OCI-LY1 (cell line): ENCODE measurements at regions not wholly inside any gene's neighbourhood (a gene's known extent, or its start where the extent isn't known, plus 50 kb on each side); places are given as distances from the start of the nearest gene placed in this dataset.

ENCODE experiments used
- EZH2 ChIP-seq: fragments of 200-600 bp; sonication (generic), shearing (Covaris generic); IDR thresholded peaks from 2 replicates; pipeline ENCODE4 v1.8.0; 2017; ENCODE audit warnings: borderline replicate concordance, mixed run types, mild to moderate bottlenecking, antibody characterized with exemption, low read length, moderate library complexity, mixed read lengths
- TF ChIP-seq, protein P1 (sequence below): fragments of 200-600 bp; sonication (generic), shearing (Covaris generic); IDR thresholded peaks from 2 replicates; pipeline ENCODE4 v1.5.1; 2017; ENCODE audit warnings: mild to moderate bottlenecking, antibody characterized with exemption, low read length, moderate library complexity, mixed read lengths

DNA sequence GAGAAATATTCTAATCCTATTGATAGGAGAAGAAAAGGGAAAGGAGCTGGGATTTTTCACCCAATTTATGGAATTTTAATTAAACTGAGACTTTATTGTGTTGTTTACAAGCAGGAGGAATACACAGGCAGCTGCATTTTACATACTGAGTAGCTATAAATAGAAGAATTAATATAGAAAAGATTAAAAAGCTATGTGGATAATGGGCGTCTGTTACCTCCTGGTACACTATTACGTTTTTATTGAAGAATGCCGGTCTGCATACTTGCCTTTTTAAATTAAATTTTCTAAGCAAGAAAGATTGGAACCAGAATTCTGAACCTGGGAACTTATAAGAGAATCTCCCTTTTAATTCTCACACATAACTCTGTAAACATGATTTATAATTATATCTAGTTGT lies 52.1 kb upstream of the CACHD1 start:
- TF ChIP-seq, protein P1, sequence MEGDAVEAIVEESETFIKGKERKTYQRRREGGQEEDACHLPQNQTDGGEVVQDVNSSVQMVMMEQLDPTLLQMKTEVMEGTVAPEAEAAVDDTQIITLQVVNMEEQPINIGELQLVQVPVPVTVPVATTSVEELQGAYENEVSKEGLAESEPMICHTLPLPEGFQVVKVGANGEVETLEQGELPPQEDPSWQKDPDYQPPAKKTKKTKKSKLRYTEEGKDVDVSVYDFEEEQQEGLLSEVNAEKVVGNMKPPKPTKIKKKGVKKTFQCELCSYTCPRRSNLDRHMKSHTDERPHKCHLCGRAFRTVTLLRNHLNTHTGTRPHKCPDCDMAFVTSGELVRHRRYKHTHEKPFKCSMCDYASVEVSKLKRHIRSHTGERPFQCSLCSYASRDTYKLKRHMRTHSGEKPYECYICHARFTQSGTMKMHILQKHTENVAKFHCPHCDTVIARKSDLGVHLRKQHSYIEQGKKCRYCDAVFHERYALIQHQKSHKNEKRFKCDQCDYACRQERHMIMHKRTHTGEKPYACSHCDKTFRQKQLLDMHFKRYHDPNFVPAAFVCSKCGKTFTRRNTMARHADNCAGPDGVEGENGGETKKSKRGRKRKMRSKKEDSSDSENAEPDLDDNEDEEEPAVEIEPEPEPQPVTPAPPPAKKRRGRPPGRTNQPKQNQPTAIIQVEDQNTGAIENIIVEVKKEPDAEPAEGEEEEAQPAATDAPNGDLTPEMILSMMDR, result no peak
- TF ChIP-seq EZH2, result no peak
